Upper lobe of left lung (tissue), 4 donors: ENCODE measurements at regions not wholly inside any gene's neighbourhood (a gene's known extent, or its start where the extent isn't known, plus 50 kb on each side); places are given as distances from the start of the nearest gene placed in this dataset.

Experiments
- EP300 ChIP-seq, 4 donors: sonication (generic); formaldehyde crosslinking; IDR thresholded peaks; one replicate each; pipeline ENCODE4 v1.5.1; 2017; ENCODE audit warnings: antibody characterized with exemption in 4 of 4, control low read depth in 2 of 4
- POLR2A ChIP-seq, 4 donors: fragments of 450-650 bp; IDR thresholded peaks; one replicate each; pipeline ENCODE4 v1.5.1; 2016 to 2017; ENCODE audit warnings: antibody characterized with exemption in 4 of 4, mild to moderate bottlenecking in 2 of 4
- POLR2AphosphoS5 ChIP-seq, 2 donors: sonication (generic); formaldehyde crosslinking; IDR thresholded peaks; one replicate each; pipeline ENCODE4 v1.5.1; 2017; ENCODE audit warnings: antibody characterized with exemption in 2 of 2
- TF ChIP-seq, protein P1 (sequence below), 6 experiments: fragments of 450-650 bp in 4 of 6; fragments of 200-600 bp in 2 of 6; sonication (generic) in 2 of 6; IDR thresholded peaks; one replicate each; pipeline ENCODE4 v1.5.1; 2016 to 2019; ENCODE audit warnings: antibody characterized with exemption in 6 of 6

DNA sequence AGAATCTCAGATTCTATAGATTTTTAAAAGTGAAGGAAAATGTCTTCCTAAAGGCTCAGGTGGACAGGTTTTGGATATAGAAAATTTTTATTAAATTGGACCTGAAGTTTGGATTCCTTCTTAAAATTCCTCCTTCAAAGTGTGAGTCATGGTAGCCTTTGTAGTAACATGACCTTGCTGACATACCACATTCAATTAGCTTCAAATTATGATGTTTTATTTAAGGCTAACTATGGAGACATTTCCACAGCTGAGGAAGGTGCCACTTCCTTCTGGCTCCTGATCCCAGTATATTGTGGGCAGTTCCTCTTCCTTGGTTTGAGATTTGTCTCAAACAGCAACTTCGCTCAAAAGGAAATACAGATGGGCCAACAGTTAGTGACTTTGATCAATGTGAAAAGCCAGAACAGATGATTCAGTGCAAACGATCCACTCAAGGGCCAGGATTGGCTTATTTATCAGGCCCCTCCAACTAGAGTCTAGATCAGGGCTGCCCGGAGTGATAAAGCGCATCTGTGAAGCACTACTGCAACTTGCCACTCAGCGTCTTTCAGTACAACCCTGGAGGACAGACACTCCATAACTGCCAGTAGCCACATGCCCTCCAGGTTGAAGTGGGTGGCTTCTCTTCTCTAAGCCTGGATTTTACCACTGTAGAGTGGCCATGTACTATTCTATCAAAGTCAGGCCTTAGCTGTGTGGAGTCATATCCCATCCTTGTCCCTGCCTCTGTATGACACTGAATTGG lies 573.5 kb downstream of the KIF20B start:
- TF ChIP-seq POLR2AphosphoS5 (IDR thresholded peaks at IDR 0.05) (no peak), POLR2A (IDR thresholded peaks at IDR 0.05) (no peak), EP300 (IDR thresholded peaks at IDR 0.05) (no peak)
- TF ChIP-seq, protein P1, sequence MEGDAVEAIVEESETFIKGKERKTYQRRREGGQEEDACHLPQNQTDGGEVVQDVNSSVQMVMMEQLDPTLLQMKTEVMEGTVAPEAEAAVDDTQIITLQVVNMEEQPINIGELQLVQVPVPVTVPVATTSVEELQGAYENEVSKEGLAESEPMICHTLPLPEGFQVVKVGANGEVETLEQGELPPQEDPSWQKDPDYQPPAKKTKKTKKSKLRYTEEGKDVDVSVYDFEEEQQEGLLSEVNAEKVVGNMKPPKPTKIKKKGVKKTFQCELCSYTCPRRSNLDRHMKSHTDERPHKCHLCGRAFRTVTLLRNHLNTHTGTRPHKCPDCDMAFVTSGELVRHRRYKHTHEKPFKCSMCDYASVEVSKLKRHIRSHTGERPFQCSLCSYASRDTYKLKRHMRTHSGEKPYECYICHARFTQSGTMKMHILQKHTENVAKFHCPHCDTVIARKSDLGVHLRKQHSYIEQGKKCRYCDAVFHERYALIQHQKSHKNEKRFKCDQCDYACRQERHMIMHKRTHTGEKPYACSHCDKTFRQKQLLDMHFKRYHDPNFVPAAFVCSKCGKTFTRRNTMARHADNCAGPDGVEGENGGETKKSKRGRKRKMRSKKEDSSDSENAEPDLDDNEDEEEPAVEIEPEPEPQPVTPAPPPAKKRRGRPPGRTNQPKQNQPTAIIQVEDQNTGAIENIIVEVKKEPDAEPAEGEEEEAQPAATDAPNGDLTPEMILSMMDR (IDR thresholded peaks at IDR 0.05), result no peak
